Lung (tissue), 11 donors: ENCODE measurements at regions not wholly inside any gene's neighbourhood (a gene's known extent, or its start where the extent isn't known, plus 50 kb on each side); places are given as distances from the start of the nearest gene placed in this dataset.
"Not testable (repeated sequence)": the region's sequence is repeated elsewhere in the genome, so short reads cannot be mapped to it uniquely, and the experiment has no call there.

Experiments
- ATAC-seq: fragments of 200-7000 bp; cut with Tn5 transposase; one replicate; pipeline ENCODE4 v1.9.1; 2020; ENCODE audit warnings: moderate number of reproducible peaks; ENCODE audit not compliant: insufficient read depth, low FRiP score
- DNase-seq, 3 donors: peaks; one replicate each; pipeline ENCODE4 v3.0.0-alpha.2; 2013 to 2017
- H3K27ac ChIP-seq, 2 donors: one replicate each; pipeline ENCODE4 v1.5.1; 2013; ENCODE audit warnings: mild to moderate bottlenecking in 2 of 2, moderate library complexity in 2 of 2, control low read depth in 1 of 2, inconsistent platforms in 1 of 2, low read depth in 1 of 2, low read length in 1 of 2
- H3K27me3 ChIP-seq, 3 donors: one replicate each; pipeline ENCODE4 v1.5.1; 2013; ENCODE audit warnings: low read length in 2 of 3; ENCODE audit not compliant: control insufficient read depth in 3 of 3, insufficient read depth in 3 of 3
- H3K36me3 ChIP-seq, 4 donors: one replicate each; pipeline ENCODE4 v1.5.1; 2013; ENCODE audit warnings: low read length in 4 of 4, mild to moderate bottlenecking in 1 of 4, moderate library complexity in 1 of 4; ENCODE audit not compliant: control insufficient read depth in 4 of 4, insufficient read depth in 4 of 4
- H3K4me1 ChIP-seq, 5 donors: one replicate each; pipeline ENCODE4 v1.5.1; 2013; ENCODE audit warnings: low read length in 5 of 5, mild to moderate bottlenecking in 2 of 5, moderate library complexity in 1 of 5; ENCODE audit not compliant: control insufficient read depth in 5 of 5, insufficient read depth in 5 of 5
- H3K4me3 ChIP-seq: one replicate; pipeline ENCODE4 v1.5.1; 2013; ENCODE audit warnings: mild to moderate bottlenecking, control low read depth, moderate library complexity
- H3K9ac ChIP-seq, 2 donors: one replicate each; pipeline ENCODE4 v1.5.1; 2013; ENCODE audit warnings: low read length in 2 of 2, control low read depth in 1 of 2; ENCODE audit not compliant: insufficient read depth in 1 of 2
- H3K9me3 ChIP-seq, 4 donors: one replicate each; pipeline ENCODE4 v1.5.1; 2013; ENCODE audit warnings: low read length in 3 of 4, mild to moderate bottlenecking in 1 of 4, moderate library complexity in 1 of 4; ENCODE audit not compliant: control insufficient read depth in 4 of 4, insufficient read depth in 3 of 4
- CTCF ChIP-seq: IDR thresholded peaks from 2 replicates; pipeline ENCODE4 v1.5.1; 2012; ENCODE audit warnings: mild to moderate bottlenecking; ENCODE audit errors: control extremely low read depth, extremely low read depth
- WGBS, 2 donors: extraction: QIAGEN DNeasy Blood & Tissue Kit; methylation state at CpG; one replicate each; pipeline ENCODE4 v1.1.7; 2013; 5-methylcytosine and 5-hydroxymethylcytosine counted together
- donor health status: control.
- donor health status: control.
- donor health status: Bipolar disorder and iron deficiency.
- donor health status: healthy.
- donor health status: DM: yes; HTN: yes; CAD: no.

DNA sequence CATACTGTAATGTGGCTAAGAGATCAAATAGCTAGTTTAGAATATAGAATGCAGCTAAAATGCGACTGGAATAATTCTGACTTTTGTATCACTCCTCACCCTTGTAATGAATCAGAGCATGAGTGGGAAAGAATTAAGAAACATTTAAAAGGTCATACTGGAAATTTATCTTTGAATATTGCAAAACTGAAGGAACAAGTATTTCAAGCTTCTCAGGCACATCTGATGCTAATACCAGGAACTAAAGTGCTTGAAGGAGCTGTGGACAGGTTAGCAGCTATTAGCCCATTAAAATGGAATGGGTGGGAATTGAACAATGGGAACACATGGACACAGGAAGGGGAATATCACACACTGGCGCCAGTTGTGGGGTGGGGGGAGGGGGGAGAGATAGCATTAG, 144.2 kb upstream of the ZNF91 start:
- Histone ChIP-seq H3K27ac (no peak overlapping the region), H3K4me3 (no peak overlapping the region), H3K36me3 (no peaks in the 10 kb centered on the region), H3K4me1 (no peaks in the 10 kb centered on the region), H3K9ac (no peak overlapping the region), H3K9me3 (peaks cover 0 to 9% (median 2%) of the 10 kb centered on the region in 4 donors), H3K27me3 (no peaks in the 10 kb centered on the region)
- 61 to 71% methylated on average over 2 of the region's 2 CpGs for WGBS, 2 donors
- ATAC-seq = no peak
- no peak for DNase-seq
- TF ChIP-seq CTCF = no peak

- H3K9ac ChIP-seq, DNase-seq, H3K4me1 ChIP-seq, H3K36me3 ChIP-seq, H3K27ac ChIP-seq, H3K9me3 ChIP-seq, H3K27me3 ChIP-seq, ATAC-seq, H3K4me3 ChIP-seq: not testable (repeated sequence)
Measured at GRCh38 chr19:23537136-23537535, 141.9 kb upstream of the ZNF91 start.

DNA sequence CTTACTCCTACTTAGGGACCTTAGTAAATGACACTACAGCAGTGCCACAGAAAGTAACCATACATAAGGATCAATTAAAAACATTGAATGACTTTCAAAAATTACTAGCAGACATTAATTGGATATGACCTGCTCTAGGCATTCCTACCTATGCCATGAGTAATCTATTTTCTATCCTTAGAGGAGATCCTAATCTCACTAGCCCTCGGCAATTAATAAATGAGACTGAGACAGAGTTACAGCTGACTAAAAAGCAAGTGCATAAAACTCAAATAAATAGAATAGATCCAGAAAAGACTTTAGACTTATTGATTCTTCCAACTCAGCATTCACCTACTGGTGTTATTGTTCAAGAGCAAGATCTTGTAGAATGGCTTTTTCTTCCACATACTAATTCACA, 141.1 kb upstream of the ZNF91 start:
- not testable (repeated sequence) for H3K4me1 ChIP-seq, DNase-seq, ATAC-seq, H3K36me3 ChIP-seq, H3K27ac ChIP-seq, H3K27me3 ChIP-seq, H3K4me3 ChIP-seq, H3K9ac ChIP-seq, H3K9me3 ChIP-seq
- WGBS, 2 donors = 85 to 89% methylated on average over 1 of the region's 1 CpG

DNA sequence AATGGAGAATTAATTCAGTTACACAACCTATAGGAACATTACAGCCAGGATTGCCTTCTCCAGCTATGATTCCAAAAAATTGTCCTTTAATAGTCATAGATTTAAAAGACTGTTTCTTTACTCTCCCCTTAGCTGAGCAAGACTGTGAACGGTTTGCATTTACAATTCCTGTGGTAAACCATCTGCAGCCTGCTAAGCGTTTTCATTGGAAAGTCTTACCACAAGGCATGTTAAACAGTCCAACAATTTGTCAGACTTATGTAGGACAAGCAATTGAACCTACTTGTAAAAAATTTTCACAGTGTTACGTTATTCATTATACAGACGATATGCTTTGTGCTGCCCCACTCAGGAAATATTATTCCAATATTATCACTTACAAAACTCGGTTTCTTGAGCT, 140.6 kb upstream of the ZNF91 start:
- not testable (repeated sequence) for H3K9ac ChIP-seq, H3K27me3 ChIP-seq, H3K9me3 ChIP-seq, ATAC-seq, H3K4me3 ChIP-seq, H3K27ac ChIP-seq, DNase-seq, H3K4me1 ChIP-seq, H3K36me3 ChIP-seq
- 83 to 85% methylated on average over 5 of the region's 5 CpGs for WGBS, 2 donors

GRCh38 chr19:23533441-23533840, 138.2 kb upstream of the ZNF91 start:
- H3K27ac ChIP-seq, DNase-seq, H3K36me3 ChIP-seq, H3K4me3 ChIP-seq, ATAC-seq, H3K27me3 ChIP-seq, H3K4me1 ChIP-seq, H3K9ac ChIP-seq: not testable (repeated sequence)
- WGBS, 2 donors = 90 to 97% methylated on average over 25 to 30 of the region's 30 CpGs
- peaks cover 0 to 19% (median 6%) of the 10 kb centered on the region in 4 donors for H3K9me3 ChIP-seq
